ENCODE measurements at regions not wholly inside any gene's neighbourhood (a gene's known extent, or its start where the extent isn't known, plus 50 kb on each side); places are given as distances from the start of the nearest gene placed in this dataset.
"Not testable (repeated sequence)": the region's sequence is repeated elsewhere in the genome, so short reads cannot be mapped to it uniquely, and the experiment has no call there.

- Mint-ChIP-seq H3K4me3 (no peak overlapping the region), H3K9me3 (peaks cover 2% of the 10 kb centered on the region), H3K27me3 (ENCODE audit: low read depth) (no peaks in the 10 kb centered on the region)
These were observed 488.0 kb upstream of the ATXN8OS start for GRCh38 chr13:69619651-69620050.

GRCh38 chr13:69618838-69619237, 488.8 kb upstream of the ATXN8OS start:
- H3K9me3 Mint-ChIP-seq: peaks cover 2% of the 10 kb centered on the region
- no peak for TF ChIP-seq CTCF (IDR thresholded peaks at IDR 0.05; ENCODE audit: unreplicated experiment in 3 of 3)
- no peak overlapping the region for H3K4me3 Mint-ChIP-seq
- no peaks in the 10 kb centered on the region for H3K36me3 Mint-ChIP-seq (ENCODE audit: low read depth)
- H3K27ac Mint-ChIP-seq: no peak overlapping the region
- no peaks in the 10 kb centered on the region for H3K27me3 Mint-ChIP-seq (ENCODE audit: low read depth)
- no peaks in the 10 kb centered on the region for H3K4me1 Mint-ChIP-seq

More at GRCh38 chr13:69619651-69620050, 488.0 kb upstream of the ATXN8OS start:
- TF ChIP-seq CTCF (IDR thresholded peaks at IDR 0.05; ENCODE audit: unreplicated experiment in 3 of 3): no peak
- Mint-ChIP-seq H3K27ac (no peak overlapping the region), H3K4me1 (no peaks in the 10 kb centered on the region), H3K36me3 (ENCODE audit: low read depth) (no peaks in the 10 kb centered on the region)

GRCh38 chr13:69618393-69618792, 489.2 kb upstream of the ATXN8OS start:
- no peak overlapping the region for H3K4me3 Mint-ChIP-seq
- H3K9me3 Mint-ChIP-seq: peaks cover 1% of the 10 kb centered on the region
- no peak overlapping the region for H3K27ac Mint-ChIP-seq
- no peaks in the 10 kb centered on the region for H3K4me1 Mint-ChIP-seq
- no peak for TF ChIP-seq CTCF (IDR thresholded peaks at IDR 0.05; ENCODE audit: unreplicated experiment in 3 of 3)
- no peaks in the 10 kb centered on the region for H3K27me3 Mint-ChIP-seq (ENCODE audit: low read depth)
- H3K36me3 Mint-ChIP-seq (ENCODE audit: low read depth): no peaks in the 10 kb centered on the region

- Mint-ChIP-seq H3K27ac (no peak overlapping the region), H3K27me3 (ENCODE audit: low read depth) (no peaks in the 10 kb centered on the region), H3K36me3 (ENCODE audit: low read depth) (no peaks in the 10 kb centered on the region), H3K9me3 (no peaks in the 10 kb centered on the region), H3K4me1 (no peaks in the 10 kb centered on the region), H3K4me3 (no peak overlapping the region)
- no peak for TF ChIP-seq CTCF (IDR thresholded peaks at IDR 0.05; ENCODE audit: unreplicated experiment in 3 of 3)
These were observed 490.0 kb upstream of the ATXN8OS start for GRCh38 chr13:69617587-69617986.

- H3K9me3 Mint-ChIP-seq: no peaks in the 10 kb centered on the region
- no peak overlapping the region for H3K4me3 Mint-ChIP-seq
- no peaks in the 10 kb centered on the region for H3K27me3 Mint-ChIP-seq (ENCODE audit: low read depth)
- no peak for TF ChIP-seq CTCF (IDR thresholded peaks at IDR 0.05; ENCODE audit: unreplicated experiment in 3 of 3)
- no peak overlapping the region for H3K27ac Mint-ChIP-seq
- H3K4me1 Mint-ChIP-seq: no peaks in the 10 kb centered on the region
- H3K36me3 Mint-ChIP-seq (ENCODE audit: low read depth): no peaks in the 10 kb centered on the region
These were observed 491.2 kb upstream of the ATXN8OS start for GRCh38 chr13:69616396-69616795.

- not testable (repeated sequence) for H3K9me3 Mint-ChIP-seq; H3K27me3 Mint-ChIP-seq (ENCODE audit: low read depth); H3K36me3 Mint-ChIP-seq (ENCODE audit: low read depth); H3K4me1 Mint-ChIP-seq; H3K27ac Mint-ChIP-seq; H3K4me3 Mint-ChIP-seq
These were observed 492.6 kb upstream of the ATXN8OS start for GRCh38 chr13:69615055-69615454.

Measured in nephron (organoid).